HG03045 (cell line): ENCODE measurements at regions not wholly inside any gene's neighbourhood (a gene's known extent, or its start where the extent isn't known, plus 50 kb on each side); places are given as distances from the start of the nearest gene placed in this dataset.
A peak's percentile ranks its signal among the peaks of the same experiment; 100 is the strongest.
"Not testable (repeated sequence)": the region's sequence is repeated elsewhere in the genome, so short reads cannot be mapped to it uniquely, and the experiment has no call there.

Source experiments
- ATAC-seq: cut with Tn5 transposase; IDR thresholded peaks from one replicate; pipeline ENCODE4 v1.9.1; 2021; ENCODE audit warnings: mild to moderate bottlenecking, moderate library complexity; ENCODE audit not compliant: unreplicated experiment

- ATAC-seq, result peak; percentile 53
Observed at GRCh38 chr15:21718108-21718507, 159.4 kb downstream of the POTEB start.

GRCh38 chr15:21717661-21718060 is 159.9 kb downstream of the POTEB start:
- peak; percentile 29 for ATAC-seq

DNA sequence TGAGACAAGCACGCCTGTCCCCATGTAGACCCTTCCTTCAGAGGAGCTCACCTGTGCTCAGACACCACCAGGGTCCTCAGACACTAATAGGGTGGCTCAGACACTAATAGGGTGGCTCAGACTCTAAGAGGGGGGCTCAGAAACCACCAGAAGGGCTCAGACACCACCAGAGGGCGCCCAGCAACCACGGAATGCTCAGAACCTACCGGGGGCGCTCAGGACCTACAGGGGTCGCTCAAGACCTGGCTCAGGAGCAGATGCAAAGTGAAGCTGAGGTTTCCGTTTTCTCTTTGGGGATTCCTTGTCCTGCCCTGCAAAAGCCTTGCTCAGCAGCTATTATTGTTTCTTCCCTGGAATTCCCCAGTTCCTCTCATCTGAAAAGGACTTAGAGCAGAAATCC is 172.1 kb downstream of the POTEB start:
- peak; percentile 50 for ATAC-seq

GRCh38 chr15:21698620-21699019 is 178.9 kb downstream of the POTEB start:
- ATAC-seq, result not testable (repeated sequence)

DNA sequence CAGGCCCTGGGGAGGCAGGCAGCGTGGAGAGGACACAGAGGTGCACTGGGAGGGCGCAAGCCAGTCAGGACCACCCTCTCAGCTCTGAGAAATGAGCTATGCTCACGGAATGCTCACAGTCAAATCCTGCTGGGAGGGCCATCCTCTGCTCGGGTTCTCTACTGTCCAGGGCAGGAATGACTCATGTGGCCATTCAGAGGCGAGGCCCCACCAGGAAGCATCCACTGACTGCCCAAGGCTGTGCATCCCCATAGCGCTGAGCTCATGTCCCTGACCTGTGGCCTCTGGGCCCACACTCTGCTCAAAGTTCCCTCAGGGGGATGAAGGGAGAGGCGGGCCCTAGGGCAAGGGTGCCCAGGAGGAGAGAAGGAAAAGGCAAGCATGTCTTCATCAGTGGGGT is 182.4 kb downstream of the POTEB start:
- not testable (repeated sequence) for ATAC-seq

GRCh38 chr15:21692471-21693102 is 184.9 kb downstream of the POTEB start:
- not testable (repeated sequence) for ATAC-seq

DNA sequence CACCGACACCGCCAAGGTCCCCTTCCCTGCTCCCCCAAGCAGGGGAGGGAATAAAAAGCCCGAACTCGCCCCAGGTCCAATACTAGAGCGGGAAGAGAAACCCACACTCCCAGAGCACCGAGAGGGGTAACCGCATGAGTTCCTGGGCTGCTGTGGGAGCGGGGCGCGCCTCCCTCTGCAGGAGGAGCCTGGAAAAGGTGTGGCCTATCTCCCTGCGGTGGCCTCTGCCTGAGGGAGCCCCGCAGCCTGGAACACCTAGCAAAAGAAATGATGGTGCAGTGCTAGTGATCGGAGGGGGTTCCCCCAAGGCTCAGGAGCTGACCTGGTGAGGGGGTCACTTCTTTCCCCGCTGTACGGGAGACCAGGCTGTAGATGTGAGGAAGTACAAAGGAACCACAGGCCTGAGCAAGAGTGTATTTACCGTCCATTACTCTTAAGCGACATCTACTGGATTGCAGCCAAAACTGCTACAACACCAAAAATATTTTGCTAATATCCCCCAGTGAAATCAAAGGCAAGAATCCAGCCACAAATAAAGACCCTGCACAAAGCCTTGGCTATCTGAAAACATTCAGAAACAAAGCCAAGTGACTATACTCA is 216.6 kb upstream of the POTEB3 start:
- not testable (repeated sequence) for ATAC-seq

DNA sequence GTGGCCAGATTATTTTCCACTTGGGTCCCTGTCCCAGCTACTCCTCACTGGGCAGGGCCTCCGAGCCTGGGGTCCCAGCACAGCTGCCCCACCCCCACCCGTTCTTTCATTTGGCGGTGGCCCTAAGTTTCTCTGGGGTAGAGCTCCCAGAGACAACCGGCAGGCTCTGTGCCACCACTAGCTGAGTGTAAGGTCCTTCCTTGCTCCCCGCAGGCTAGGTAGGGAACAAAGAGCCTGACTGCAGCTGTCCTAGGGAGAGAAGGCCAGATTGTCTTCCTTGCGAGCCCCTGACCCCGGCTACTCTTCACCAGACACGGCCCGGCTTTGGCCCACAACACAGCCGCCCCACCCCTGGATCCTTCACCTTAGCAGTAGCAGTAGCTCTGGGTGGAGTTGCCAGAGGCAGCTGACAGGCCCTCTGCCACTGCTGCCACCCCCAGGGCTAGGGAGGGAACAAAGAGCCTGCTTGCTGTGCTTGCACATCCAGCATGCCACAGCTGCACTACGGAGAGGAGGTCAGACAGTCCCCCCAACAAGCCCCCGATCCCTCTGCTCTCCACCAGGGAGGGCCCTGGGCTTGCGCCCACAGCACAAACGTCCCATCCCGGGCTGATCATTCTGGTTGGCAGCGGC is 215.9 kb upstream of the POTEB3 start:
- not testable (repeated sequence) for ATAC-seq

GRCh38 chr15:21653707-21654106 is 213.4 kb upstream of the POTEB3 start:
- ATAC-seq, result not testable (repeated sequence)

GRCh38 chr15:21638770-21639169 is 198.5 kb upstream of the POTEB3 start:
- ATAC-seq, result not testable (repeated sequence)

- not testable (repeated sequence) for ATAC-seq
Observed at GRCh38 chr15:21626694-21627093, 186.4 kb upstream of the POTEB3 start.

DNA sequence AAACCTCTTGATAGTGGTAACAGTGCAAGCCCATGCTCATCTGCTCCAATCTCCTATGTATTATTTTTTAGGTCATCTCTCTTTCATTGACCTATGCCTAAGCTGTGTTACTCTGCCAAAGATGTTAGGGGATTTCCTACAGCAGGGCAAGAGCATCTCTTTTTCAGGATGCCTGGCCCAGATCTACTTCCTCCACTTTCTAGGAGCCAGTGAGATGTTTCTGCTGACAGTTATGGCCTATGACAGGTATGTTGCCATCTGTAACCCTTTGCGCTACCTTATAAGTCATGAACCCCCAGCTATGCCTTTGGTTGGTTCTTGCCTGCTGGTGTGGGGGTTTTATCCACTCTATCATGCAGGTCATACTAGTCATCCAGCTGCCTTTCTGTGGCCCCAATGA is 168.9 kb upstream of the POTEB3 start:
- ATAC-seq, result not testable (repeated sequence)

DNA sequence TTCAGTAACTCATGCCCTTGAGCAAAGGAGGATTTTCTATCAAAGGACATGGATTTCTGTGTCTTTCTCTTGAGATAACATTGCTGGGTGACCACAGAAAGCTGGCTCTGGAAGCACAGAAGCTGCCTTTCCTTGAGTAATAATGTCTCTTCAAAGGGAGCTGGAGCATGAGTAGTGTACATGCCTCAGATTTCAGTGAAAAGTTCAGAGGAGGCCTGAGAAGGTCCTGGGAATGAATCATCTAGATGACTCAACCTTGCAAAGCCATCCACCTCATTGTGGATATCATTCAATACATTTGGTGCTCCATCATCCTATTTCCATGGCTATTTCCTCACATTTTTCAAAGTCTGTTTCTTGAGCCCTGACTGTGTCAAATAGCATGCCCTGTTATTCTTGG is 125.1 kb upstream of the POTEB3 start:
- ATAC-seq, result not testable (repeated sequence)

DNA sequence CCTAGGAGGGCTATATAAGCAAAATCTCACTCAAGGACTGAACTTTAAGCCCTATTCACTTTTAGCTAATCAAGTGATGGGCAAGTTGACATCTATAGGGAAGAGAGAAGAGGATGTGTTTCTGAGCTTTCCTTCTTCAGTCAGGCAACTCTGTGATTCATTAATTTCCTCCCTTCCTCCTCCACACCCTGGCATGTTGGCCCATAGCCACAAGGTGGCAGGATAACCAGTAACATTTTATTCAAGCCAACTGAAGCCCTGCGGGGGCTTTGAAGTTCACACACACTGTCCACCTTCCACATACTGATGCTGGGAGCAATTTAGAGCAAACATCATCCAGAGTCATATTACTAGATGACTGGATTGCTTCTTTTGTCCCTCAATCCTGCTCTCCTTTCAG is 111.5 kb upstream of the POTEB3 start:
- ATAC-seq, result not testable (repeated sequence)

DNA sequence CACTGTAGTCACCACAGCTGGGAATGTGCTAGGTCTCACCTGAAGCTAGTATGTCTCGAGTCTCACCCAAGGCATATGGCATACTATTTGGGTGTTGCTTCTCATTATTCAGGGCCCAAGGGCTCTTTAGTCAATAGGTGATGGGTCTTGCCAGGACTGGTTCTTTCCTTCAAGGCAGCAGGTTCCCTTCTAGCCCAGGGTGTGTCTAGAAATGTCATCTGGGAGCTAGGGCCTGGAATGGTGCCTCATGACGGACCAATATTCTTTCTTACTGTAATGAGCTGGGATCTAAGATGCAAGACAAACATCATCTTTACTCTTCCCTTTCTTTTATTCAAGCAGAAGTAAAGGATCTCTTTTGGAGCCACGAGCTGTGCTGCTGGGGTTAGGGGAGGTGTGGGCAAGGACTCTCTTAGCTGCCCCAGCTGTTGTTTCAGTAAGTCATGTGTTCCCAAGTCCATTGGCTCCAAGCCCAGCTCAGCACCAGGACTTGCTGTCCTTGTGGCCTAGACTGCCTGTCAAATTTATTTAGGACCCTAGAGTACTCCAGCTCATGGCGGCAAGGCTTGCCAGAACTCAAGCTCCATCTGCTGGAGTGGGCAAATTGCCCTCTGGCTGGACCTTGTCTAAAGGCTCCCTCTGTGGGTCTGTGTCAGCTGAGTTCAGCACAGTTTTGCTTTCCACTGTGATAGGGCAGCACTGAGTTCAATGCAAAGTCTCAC is 106.0 kb upstream of the POTEB3 start:
- ATAC-seq, result not testable (repeated sequence)

DNA sequence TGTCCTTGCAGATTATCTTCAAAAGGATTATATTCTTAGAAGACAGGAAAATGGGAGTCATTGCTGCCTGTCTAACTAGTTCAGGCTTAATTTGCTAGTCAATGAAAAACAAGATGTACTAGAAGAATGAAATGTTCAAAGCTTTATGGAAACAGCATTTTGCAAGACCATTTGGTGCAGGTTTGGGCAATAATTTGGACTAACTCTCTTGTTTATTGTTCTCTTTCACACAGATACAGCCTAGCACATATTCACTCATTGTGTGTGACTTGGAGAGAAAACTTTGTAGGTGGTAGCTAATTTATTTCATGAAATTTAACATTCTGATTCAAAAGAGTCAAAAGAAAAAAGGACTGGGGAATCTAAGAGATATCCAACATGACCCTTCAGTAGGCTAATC is 92.5 kb upstream of the POTEB3 start:
- ATAC-seq, result not testable (repeated sequence)

DNA sequence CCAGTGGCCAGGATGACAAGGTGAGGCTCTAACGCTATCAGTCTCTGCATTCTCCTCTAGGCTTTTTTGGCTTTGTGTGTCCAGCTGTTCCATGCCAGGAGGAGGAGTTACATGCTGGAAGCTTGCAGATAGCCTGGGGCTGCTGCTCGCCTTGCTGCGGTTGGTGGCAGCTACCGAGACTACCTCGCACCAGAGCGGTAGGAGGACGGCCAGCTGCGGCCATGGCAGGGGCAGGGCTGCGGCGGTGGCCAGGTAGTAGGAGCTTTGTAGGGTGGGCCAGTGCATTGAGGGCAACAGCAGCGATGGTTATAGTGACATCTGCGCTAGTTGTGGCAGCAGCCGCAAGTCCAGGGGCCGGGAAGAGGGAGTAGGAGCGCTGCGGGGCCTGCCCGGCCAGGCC is 75.9 kb upstream of the POTEB3 start:
- ATAC-seq, result not testable (repeated sequence)

- not testable (repeated sequence) for ATAC-seq
Observed at GRCh38 chr15:21515296-21515695, 75.0 kb upstream of the POTEB3 start.

DNA sequence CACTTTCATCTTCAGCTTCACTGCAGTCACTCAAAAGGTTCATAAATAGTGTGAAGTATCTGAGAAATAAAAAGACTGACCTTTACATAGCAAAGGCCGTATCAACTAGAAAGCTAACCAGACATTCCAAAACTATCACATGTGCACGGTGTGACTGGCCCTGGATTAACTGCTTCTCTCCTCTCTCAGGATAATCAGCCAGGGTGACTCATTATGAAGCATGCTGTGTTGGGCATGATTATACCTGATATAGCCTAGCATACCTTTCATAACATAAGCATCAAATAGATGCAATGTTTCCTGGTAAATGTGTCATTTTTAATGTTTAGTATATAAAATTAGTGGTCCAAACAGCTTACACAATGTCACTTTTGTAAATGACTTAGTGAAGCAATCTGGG is 62.7 kb upstream of the POTEB3 start:
- ATAC-seq, result not testable (repeated sequence)
